NCI-H2227 (cell line): ENCODE measurements at regions not wholly inside any gene's neighbourhood (a gene's known extent, or its start where the extent isn't known, plus 50 kb on each side); places are given as distances from the start of the nearest gene placed in this dataset.

Experiments used
- DNase-seq: peaks from one replicate; lab custom pipeline; 2025; ENCODE audit not compliant: unreplicated experiment; lab: John Stamatoyannopoulos, UW

GRCh38 chr15:39110336-39110735, 470.5 kb upstream of the THBS1 start:
- no peak for DNase-seq

- DNase-seq = no peak
Measured at GRCh38 chr15:39110746-39111145, 470.1 kb upstream of the THBS1 start.

GRCh38 chr15:39113741-39114140, 467.1 kb upstream of the THBS1 start:
- no peak for DNase-seq

- DNase-seq = no peak
Measured at GRCh38 chr15:39114690-39115378, 466.0 kb upstream of the THBS1 start.

GRCh38 chr15:39115379-39116057, 465.4 kb upstream of the THBS1 start:
- no peak for DNase-seq

DNA sequence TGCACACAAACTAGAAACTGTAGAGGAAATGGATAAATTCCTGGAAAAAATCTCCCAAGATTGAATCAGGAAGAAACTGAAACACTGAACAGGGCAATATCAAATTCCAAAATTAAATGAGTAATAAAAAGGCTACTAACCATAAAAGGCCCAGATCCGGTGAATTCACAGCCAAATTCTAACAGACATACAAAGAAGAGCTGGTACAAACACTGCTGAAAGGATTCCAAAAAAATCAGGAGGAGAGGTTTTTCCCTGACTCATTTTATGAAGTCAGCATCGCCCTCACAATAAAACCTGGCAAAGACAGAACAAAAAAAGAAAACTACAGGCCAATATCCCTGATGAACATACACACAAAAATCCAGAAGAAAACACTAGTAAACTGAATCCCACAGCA, 462.4 kb upstream of the THBS1 start:
- no peak for DNase-seq

DNA sequence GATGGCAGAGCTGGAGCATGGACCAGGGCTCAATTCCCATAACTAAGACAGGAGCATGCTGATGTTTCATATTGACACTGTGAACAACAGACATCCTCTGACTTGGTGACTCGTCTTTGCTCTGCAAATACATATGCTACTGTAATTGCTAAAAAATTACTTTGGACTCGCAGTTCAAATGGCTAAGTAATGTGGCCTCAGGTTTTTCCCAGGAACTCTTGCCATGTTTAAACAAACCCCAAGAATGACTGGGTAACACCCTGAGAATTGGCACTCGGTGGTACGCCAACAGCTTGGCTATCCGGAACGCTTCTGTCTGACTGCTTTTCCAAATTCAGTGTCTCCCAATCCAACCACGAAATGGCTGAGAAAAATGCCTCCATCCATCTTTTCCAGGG, 456.7 kb upstream of the THBS1 start:
- no peak for DNase-seq

DNA sequence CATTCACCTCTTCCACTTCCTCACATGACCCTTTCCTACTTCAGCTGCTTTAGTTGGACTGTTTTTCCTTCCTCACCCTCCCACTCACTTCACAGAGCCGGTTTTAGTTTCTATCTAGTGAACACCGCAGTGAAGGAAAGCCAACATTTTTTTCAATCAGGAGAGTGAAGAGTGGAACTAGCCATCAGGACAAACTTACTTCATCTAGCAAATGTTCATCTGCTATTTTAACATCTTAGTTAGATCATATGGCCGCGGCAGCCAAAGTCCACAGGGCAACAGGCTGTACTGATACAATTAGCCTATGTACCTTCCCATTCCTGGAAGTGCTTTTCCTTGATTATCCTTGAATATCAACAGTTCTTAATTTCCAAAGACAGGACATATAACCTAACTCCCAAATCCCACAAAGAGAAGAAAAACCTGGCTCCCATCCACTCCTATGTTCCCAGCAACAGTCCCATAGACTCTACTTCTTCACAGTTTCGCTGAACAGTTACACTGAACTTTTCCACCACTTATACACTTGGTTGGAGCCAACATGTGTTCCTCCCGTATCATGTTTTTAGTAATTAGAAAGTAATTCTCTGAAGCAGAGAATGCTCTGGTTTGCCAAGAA, 456.2 kb upstream of the THBS1 start:
- no peak for DNase-seq

DNA sequence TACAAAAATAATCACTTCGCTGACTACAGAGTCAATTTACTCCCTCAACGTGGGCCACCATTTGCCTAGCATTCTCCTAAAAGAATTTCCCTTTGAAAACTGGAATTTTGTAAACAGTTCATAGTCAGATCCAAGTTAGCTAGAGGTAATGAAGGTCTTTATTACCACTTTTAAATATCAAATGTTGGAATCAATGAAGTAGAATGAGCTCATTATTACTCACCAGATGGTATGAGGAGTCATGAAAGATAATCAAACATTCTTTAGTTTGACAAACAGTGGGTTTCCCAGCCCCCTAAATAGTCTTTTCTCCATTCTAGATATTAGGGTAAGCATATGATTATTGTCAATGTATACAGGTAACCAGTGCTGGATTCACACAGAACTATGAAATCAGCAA, 455.7 kb upstream of the THBS1 start:
- no peak for DNase-seq

GRCh38 chr15:39125904-39126303, 455.0 kb upstream of the THBS1 start:
- DNase-seq = peak; percentile 19

DNA sequence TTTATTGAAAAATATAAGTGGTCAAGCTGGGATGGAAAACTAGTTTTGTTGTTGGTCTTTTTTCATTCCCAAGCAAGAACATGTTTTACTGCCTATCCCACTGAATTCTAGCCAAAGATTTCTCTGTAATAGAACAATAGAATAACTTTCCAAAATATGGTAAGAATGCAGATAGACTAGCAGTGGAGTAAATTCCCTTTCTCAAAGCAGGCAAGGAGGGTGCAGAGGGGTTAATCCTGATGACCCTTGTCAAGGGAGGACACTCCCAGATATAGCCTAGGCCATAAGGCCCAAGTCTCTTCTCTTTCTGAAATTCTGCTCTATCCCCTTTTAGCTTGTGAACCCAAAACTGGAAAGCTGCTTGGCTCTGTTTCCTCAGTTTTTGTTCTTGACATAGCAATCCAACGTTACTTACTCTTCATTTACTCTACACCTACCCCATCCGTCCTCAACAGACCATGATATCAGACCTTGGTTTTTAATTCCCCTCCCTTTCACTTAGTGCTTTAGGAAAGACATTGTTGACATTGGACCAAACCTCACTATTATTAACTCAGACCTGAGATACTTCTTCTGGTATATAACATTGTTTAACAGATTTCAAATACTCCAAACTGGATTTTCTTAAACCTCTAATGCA, 453.6 kb upstream of the THBS1 start:
- no peak for DNase-seq

DNA sequence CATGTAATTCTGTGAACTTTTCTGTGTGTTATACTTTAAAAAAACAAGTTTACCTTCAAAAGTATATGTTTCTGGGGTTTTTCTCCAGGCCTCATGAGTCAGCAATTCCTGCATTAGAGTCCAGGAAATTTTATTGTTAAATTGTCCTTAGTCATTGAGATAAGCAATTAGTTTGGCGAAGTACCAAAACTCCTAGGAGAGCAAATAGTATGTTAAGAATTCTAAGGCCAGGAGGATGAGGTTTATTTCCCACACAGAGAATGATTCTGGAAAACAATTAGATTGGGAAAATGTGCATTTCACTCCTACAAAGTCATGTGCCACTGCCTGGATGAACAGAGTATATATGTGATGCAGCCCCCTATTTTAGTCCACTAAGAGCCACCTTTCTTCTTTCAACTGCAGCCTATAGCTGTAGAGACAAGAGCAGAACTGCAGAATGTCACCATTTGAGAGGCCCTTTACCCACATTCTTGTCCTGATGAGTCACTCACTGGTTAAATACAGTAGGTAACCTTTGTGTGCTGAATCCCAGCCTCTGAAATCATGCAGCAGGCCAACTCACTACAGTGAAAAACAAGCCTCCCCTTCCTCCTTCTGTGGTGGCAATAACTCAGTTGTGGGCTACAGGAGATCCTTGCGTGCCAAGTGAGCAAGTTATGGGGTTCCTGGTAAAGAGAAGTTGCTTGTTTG, 452.8 kb upstream of the THBS1 start:
- no peak for DNase-seq

- no peak for DNase-seq
Measured at GRCh38 chr15:39128746-39129145, 452.1 kb upstream of the THBS1 start.

GRCh38 chr15:39130556-39131379, 450.1 kb upstream of the THBS1 start:
- no peak for DNase-seq

DNA sequence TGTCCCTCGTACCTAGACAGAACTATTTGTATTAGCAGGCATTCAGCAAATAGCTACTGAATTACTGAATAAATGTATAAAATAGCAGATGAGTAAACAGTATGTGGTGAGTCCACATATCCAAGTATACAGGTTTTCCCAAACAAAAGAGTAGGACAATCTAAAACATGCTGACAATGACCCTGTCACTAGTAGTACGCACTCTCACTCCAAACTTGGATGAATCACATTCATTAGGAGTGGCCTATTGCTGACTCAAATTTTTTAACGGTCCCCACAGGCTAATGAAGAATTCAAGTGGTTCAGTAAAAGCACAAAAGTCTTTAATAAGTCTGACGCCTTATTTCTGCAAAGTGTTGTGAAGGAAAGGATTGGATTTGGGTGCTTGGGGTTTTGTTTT, 449.3 kb upstream of the THBS1 start:
- no peak for DNase-seq

GRCh38 chr15:39132070-39132469, 448.8 kb upstream of the THBS1 start:
- no peak for DNase-seq

DNA sequence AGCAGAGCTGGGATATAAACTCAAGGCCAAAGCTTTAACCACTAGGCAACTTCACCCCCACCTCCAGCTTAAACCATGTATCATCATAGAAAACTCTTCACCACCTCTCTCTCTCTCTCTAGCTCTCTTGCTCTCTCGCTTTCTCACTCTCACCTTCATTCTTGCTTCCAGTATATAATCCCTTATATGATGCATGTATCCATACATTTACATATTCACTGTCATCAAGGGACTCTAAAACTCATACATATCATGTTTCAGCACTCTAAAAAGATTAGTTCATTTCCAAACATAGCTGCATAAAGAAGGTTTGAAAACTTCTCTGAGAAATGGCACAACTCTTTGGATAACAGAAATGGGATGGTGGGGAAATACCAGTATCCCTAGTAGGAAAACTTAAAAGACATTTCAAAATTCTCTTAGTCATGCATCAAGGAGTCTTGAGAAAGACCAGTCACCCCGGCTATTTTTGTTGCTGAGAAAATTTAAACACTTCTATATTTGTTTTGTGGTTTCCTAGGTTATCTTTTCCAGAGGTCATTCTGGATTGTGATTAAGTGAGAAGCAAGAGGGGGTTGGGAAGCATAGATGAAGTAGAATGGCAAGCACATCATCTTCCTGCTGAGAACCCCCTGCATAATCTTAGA, 447.8 kb upstream of the THBS1 start:
- no peak for DNase-seq

DNA sequence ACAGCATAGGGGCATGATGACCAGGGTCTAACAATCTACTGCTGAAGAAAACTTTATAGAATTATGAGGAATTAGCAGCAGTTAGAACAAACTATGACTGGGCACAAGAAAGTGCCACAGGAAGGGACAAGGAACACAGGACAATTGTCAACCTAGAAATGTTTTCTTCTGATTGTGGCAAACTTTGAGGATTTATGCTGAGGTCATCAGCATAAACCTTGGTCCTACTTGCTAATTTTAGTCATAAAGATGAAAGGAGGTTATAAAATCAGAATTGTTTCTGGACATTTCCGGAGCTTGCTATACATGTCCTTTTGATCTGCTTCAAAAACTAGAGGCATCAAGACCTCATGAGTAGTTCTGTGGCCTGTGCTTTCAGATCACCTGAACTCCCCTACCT, 446.6 kb upstream of the THBS1 start:
- no peak for DNase-seq

GRCh38 chr15:39135989-39136388, 444.9 kb upstream of the THBS1 start:
- no peak for DNase-seq

- DNase-seq = no peak
Measured at GRCh38 chr15:39139431-39140059, 441.3 kb upstream of the THBS1 start.
